IMR-90 (cell line): ENCODE measurements at regions not wholly inside any gene's neighbourhood (a gene's known extent, or its start where the extent isn't known, plus 50 kb on each side); places are given as distances from the start of the nearest gene placed in this dataset.

Experiments
- ATAC-seq: fragments of 200-7000 bp; cut with Tn5 transposase; 2 replicates; pipeline ENCODE4 v1.9.1; 2020; ENCODE audit warnings: low read depth, mild to moderate bottlenecking, moderate library complexity
- BruUV-seq: library from RNA; stranded (reverse); fragments of 400-500 nt; replicated peaks from 2 replicates; lab custom pipeline; 2021; lab: Mats Ljungman, UMichigan
- CTCF ChIA-PET: fragments of 300-600 bp; formaldehyde crosslinking; extraction: SDS; loops from one replicate; lab custom pipeline; 2021; ENCODE audit warnings: antibody characterized with exemption; lab: Yijun Ruan, JAX
- POLR2A ChIA-PET: fragments of 300-600 bp; sonication (Branson Sonifier 250); formaldehyde crosslinking; loops from one replicate; lab custom pipeline; 2022; ENCODE audit warnings: antibody characterized with exemption; ENCODE audit not compliant: unreplicated experiment; lab: Charles Lee
- DNase-seq: peaks from one replicate; pipeline ENCODE4 v3.0.0; 2013
- H2AFZ ChIP-seq: replicated peaks from 2 replicates; pipeline ENCODE3; 2013; ENCODE audit warnings: low read length, mild to moderate bottlenecking; ENCODE audit not compliant: poor library complexity
- H2AK5ac ChIP-seq: 2 replicates; pipeline ENCODE4 v1.6.1; 2013; ENCODE audit warnings: low read depth, low read length, inconsistent platforms
- H2AK9ac ChIP-seq: replicated peaks from 2 replicates; pipeline ENCODE3; 2013; ENCODE audit warnings: mild to moderate bottlenecking, low read depth, low read length, moderate library complexity; ENCODE audit not compliant: poor library complexity
- H2BK120ac ChIP-seq: 2 replicates; pipeline ENCODE4 v1.6.1; 2013; ENCODE audit warnings: low read depth, low read length, inconsistent platforms
- H2BK15ac ChIP-seq: 3 replicates; pipeline ENCODE4 v1.6.1; 2013; ENCODE audit warnings: low read depth, low read length, inconsistent platforms
- H2BK20ac ChIP-seq: 2 replicates; pipeline ENCODE4 v1.6.1; 2013; ENCODE audit warnings: low read depth, mild to moderate bottlenecking, inconsistent platforms, low read length, moderate library complexity
- H2BK5ac ChIP-seq: 2 replicates; pipeline ENCODE4 v1.6.1; 2013; ENCODE audit warnings: mild to moderate bottlenecking, low read depth, low read length, inconsistent platforms; ENCODE audit not compliant: poor library complexity, severe bottlenecking
- H3K14ac ChIP-seq: replicated peaks from 2 replicates; pipeline ENCODE4 v1.6.1; 2013; ENCODE audit warnings: low read depth, low read length, inconsistent platforms
- H3K18ac ChIP-seq: 2 replicates; pipeline ENCODE4 v1.6.1; 2013; ENCODE audit warnings: low read depth, low read length, control low read depth
- H3K23ac ChIP-seq: 2 replicates; pipeline ENCODE4 v1.6.1; 2013; ENCODE audit warnings: low read depth, low read length, inconsistent platforms
- H3K27ac ChIP-seq: 2 replicates; pipeline ENCODE4 v1.5.1; 2013; ENCODE audit warnings: mild to moderate bottlenecking, control low read depth, low read length; ENCODE audit not compliant: insufficient read depth
- H3K27me3 ChIP-seq: 2 replicates; pipeline ENCODE4 v1.6.1; 2013; ENCODE audit warnings: low read length; ENCODE audit not compliant: control insufficient read depth, insufficient read depth
- H3K36me3 ChIP-seq: 2 replicates; pipeline ENCODE4 v1.6.1; 2013; ENCODE audit warnings: low read length, mixed read lengths; ENCODE audit not compliant: control insufficient read depth, insufficient read depth
- H3K4ac ChIP-seq: 2 replicates; pipeline ENCODE4 v1.6.1; 2013; ENCODE audit warnings: low read depth, low read length, inconsistent platforms
- H3K4me1 ChIP-seq: 2 replicates; pipeline ENCODE4 v1.6.1; 2013; ENCODE audit warnings: low read length, mixed read lengths; ENCODE audit not compliant: control insufficient read depth, insufficient read depth
- H3K4me2 ChIP-seq: 2 replicates; pipeline ENCODE4 v1.6.1; 2013; ENCODE audit warnings: low read depth, mild to moderate bottlenecking, control low read depth, low read length, moderate library complexity
- H3K4me3 ChIP-seq: 2 replicates; pipeline ENCODE4 v1.5.1; 2013; ENCODE audit warnings: low read depth, mild to moderate bottlenecking, control low read depth, low read length, moderate library complexity; ENCODE audit not compliant: insufficient read depth
- H3K56ac ChIP-seq: 2 replicates; pipeline ENCODE4 v1.6.1; 2013; ENCODE audit warnings: low read length, inconsistent platforms; ENCODE audit not compliant: insufficient read depth; ENCODE audit errors: extremely low read depth
- H3K79me1 ChIP-seq, 2 experiments: 2 replicates each; pipeline ENCODE4 v1.6.1; 2013; ENCODE audit warnings: low read length in 2 of 2, inconsistent platforms in 1 of 2, low read depth in 1 of 2
- H3K9ac ChIP-seq: 2 replicates; pipeline ENCODE4 v1.6.1; 2013; ENCODE audit warnings: low read depth, low read length, control low read depth
- H3K9me1 ChIP-seq: 2 replicates; pipeline ENCODE4 v1.6.1; 2013; ENCODE audit warnings: low read length, inconsistent platforms; ENCODE audit not compliant: insufficient read depth
- H3K9me3 ChIP-seq: 2 replicates; pipeline ENCODE4 v1.6.1; 2013; ENCODE audit warnings: low read length; ENCODE audit not compliant: control insufficient read depth, insufficient read depth
- H4K20me1 ChIP-seq: 2 replicates; pipeline ENCODE4 v1.6.1; 2013; ENCODE audit warnings: low read length, inconsistent platforms; ENCODE audit not compliant: insufficient read depth
- H4K5ac ChIP-seq: 2 replicates; pipeline ENCODE4 v1.6.1; 2013; ENCODE audit warnings: mild to moderate bottlenecking, low read depth, low read length, control low read depth
- H4K8ac ChIP-seq, 2 experiments: 2 replicates each; pipeline ENCODE4 v1.6.1; 2013; ENCODE audit warnings: low read depth in 2 of 2, low read length in 2 of 2, control low read depth in 1 of 2, inconsistent platforms in 1 of 2
- H4K91ac ChIP-seq: 2 replicates; pipeline ENCODE4 v1.6.1; 2013; ENCODE audit warnings: low read depth, low read length, inconsistent platforms; ENCODE audit not compliant: insufficient read depth
- CHD1 ChIP-seq: IDR thresholded peaks from 2 replicates; pipeline ENCODE4 v1.6.1; 2012; ENCODE audit warnings: low read depth, low read length, improper control_type of control experiment
- MAFK ChIP-seq: IDR thresholded peaks from 2 replicates; pipeline ENCODE4 v1.6.1; 2012; ENCODE audit warnings: low read depth, low read length, improper control_type of control experiment
- POLR2A ChIP-seq: IDR thresholded peaks from 2 replicates; pipeline ENCODE4 v1.6.1; 2012; ENCODE audit warnings: mild to moderate bottlenecking, low read depth, low read length
- WGBS, 2 experiments: methylation state at CpG; one replicate each; pipeline versions ENCODE4 v1.1.5 to v1.1.7; 2013; ENCODE audit warnings: missing lambda C conversion rate in 2 of 2; ENCODE audit not compliant: insufficient read length in 1 of 2; ENCODE audit errors: extremely low coverage in 2 of 2; 5-methylcytosine and 5-hydroxymethylcytosine counted together
- dilution Hi-C: fragments of 300-500 bp; cut with HindIII; formaldehyde crosslinking; loops from one replicate; pipeline ENCODE4 v1.14.3; 2018; ENCODE audit warnings: low sequenced_read_pairs; ENCODE audit not compliant: unreplicated experiment
- in situ Hi-C: fragments of 300-500 bp; cut with MboI; formaldehyde crosslinking; loops from 3 replicates; pipeline ENCODE4 v1.14.3; 2019; ENCODE audit warnings: low sequenced_read_pairs, inconsistent platforms, mixed read lengths
- intact Hi-C: fragments of 100-400 bp; cut with micrococcal nuclease; formaldehyde crosslinking; loops from 2 replicates; pipeline ENCODE4 v1.10.0; 2022

DNA sequence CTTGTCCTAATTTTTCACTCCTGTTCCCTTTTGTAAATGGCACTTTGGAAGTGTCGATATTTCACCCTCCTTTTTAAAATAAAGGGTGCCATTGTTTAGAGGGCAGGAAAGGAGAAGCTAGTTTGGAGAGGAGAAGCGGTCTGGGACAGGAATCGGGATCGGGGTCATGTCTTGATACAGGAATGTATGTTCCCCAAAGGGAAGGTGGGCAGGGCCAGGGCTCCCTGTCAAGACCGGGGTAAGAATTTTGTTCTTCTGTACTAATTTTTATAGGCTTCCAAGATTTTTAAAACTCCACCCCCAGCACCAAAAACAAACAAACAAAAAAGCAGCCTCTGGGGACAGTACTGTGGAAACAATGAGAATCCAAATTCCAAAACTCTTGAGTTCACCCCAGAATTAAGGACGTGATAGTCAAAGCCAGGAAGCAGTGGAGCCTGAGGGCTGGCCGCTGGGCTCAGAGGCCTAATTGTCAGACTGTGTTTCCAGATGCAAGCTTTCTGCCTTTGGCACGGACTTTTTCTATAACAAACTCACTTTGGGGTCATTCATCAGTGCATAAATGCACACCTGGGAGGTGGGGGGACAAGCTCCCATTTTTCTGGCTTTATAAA lies 250.4 kb upstream of the SIX2 start:
- Histone ChIP-seq H4K20me1 (no peaks in the 10 kb centered on the region), H3K4ac (no peak overlapping the region), H2BK15ac (no peak overlapping the region), H3K18ac (no peak overlapping the region), H3K27me3 (peaks cover 40% of the 10 kb centered on the region), H3K56ac (no peak overlapping the region), H2AK9ac (no peak overlapping the region), H3K14ac (no peak overlapping the region), H3K9me3 (no peaks in the 10 kb centered on the region), H4K91ac (no peak overlapping the region), H3K79me1 (no peaks in the 10 kb centered on the region), H3K9me1 (0 out of 2 replicates have a peak, but pooled peaks cover 6% of the 10 kb centered on the region), H3K36me3 (no peaks in the 10 kb centered on the region), H2BK120ac (no peak overlapping the region), H3K4me1 (peaks cover 16% of the 10 kb centered on the region), H2AK5ac (no peak overlapping the region), H3K23ac (no peak overlapping the region), H2BK20ac (no peak overlapping the region), H3K4me3 (no peak overlapping the region), H3K27ac (no peak overlapping the region), H4K8ac (no peak overlapping the region), H4K5ac (no peak overlapping the region), H3K4me2 (no peak overlapping the region), H2AFZ (no peak overlapping the region), H2BK5ac (no peak overlapping the region), H3K9ac (no peak overlapping the region)
- no peak for TF ChIP-seq POLR2A
- no peak for TF ChIP-seq CHD1
- no peak for TF ChIP-seq MAFK
- BruUV-seq, result no TSS peak
- no peak for DNase-seq
- WGBS, 2 experiments, result no CpG with 5 or more reads among the region's 8 CpGs
- ATAC-seq, result no peak
- ChIA-PET POLR2A (no interaction called here), CTCF (no interaction called here)
- in situ Hi-C loops, result no loop called here
- dilution Hi-C loops, result no loop called here
- intact Hi-C loops, result no loop called here
